Spleen (tissue), 11 donors: ENCODE measurements at regions not wholly inside any gene's neighbourhood (a gene's known extent, or its start where the extent isn't known, plus 50 kb on each side); places are given as distances from the start of the nearest gene placed in this dataset.

Source experiments
- DNase-seq: peaks from one replicate; pipeline ENCODE4 v3.0.0-alpha.2; 2020
- H3K27ac ChIP-seq, 8 donors: fragments of 200-600 bp; sonication (generic) in 7 of 8; 1 replicate in 4 of 8; 2 replicates in 4 of 8; pipeline versions ENCODE4 v1.5.0 to v1.8.0; 2016 to 2021; ENCODE audit warnings: inconsistent platforms in 4 of 8, mild to moderate bottlenecking in 4 of 8, moderate library complexity in 1 of 8
- H3K27me3 ChIP-seq, 7 donors: fragments of 200-600 bp; sonication (generic) in 6 of 7; replicated peaks in 1 of 7; 1 replicate in 4 of 7; 2 replicates in 3 of 7; pipeline versions ENCODE4 v1.5.0 to v1.8.0; 2016 to 2021; ENCODE audit warnings: inconsistent platforms in 3 of 7, mild to moderate bottlenecking in 1 of 7
- H3K36me3 ChIP-seq, 6 donors: fragments of 200-600 bp; sonication (generic) in 5 of 6; 1 replicate in 4 of 6; 2 replicates in 2 of 6; pipeline versions ENCODE4 v1.5.0 to v1.8.0; 2016 to 2021; ENCODE audit warnings: inconsistent platforms in 2 of 6
- H3K4me1 ChIP-seq, 6 donors: fragments of 200-600 bp; sonication (generic) in 5 of 6; 1 replicate in 3 of 6; 2 replicates in 3 of 6; pipeline versions ENCODE4 v1.5.0 to v1.8.0; 2016 to 2021; ENCODE audit warnings: inconsistent platforms in 3 of 6
- H3K4me3 ChIP-seq, 8 donors: fragments of 200-600 bp; sonication (generic) in 7 of 8; 1 replicate in 4 of 8; 2 replicates in 4 of 8; pipeline versions ENCODE4 v1.5.0 to v1.8.0; 2016 to 2021; ENCODE audit warnings: inconsistent platforms in 4 of 8, mild to moderate bottlenecking in 4 of 8, moderate library complexity in 2 of 8
- H3K9me3 ChIP-seq, 8 donors: fragments of 200-600 bp; sonication (generic) in 7 of 8; 1 replicate in 4 of 8; 2 replicates in 4 of 8; pipeline versions ENCODE4 v1.5.0 to v1.8.0; 2016 to 2021; ENCODE audit warnings: inconsistent platforms in 4 of 8
- POLR2A ChIP-seq, 3 donors: fragments of 450-650 bp; IDR thresholded peaks; one replicate each; pipeline ENCODE4 v1.5.1; 2017; ENCODE audit warnings: antibody characterized with exemption in 3 of 3, mild to moderate bottlenecking in 1 of 3
- POLR2AphosphoS5 ChIP-seq, 3 donors: sonication (generic); formaldehyde crosslinking; IDR thresholded peaks; one replicate each; pipeline ENCODE4 v1.5.1; 2017; ENCODE audit warnings: antibody characterized with exemption in 3 of 3
- WGBS, 5 donors: extraction: QIAGEN DNeasy Blood & Tissue Kit in 3 of 5; methylation state at CpG; one replicate each; pipeline versions ENCODE4 v1.1.5 to v1.1.7; 2013 to 2018; 5-methylcytosine and 5-hydroxymethylcytosine counted together
- intact Hi-C: fragments of 100-400 bp; cut with DNase I; formaldehyde crosslinking; loops from one replicate; pipeline ENCODE4 v1.15.0; 2023; ENCODE audit warnings: low total_unique reads
- TF ChIP-seq, protein P1 (sequence below), 11 experiments: fragments of 200-600 bp in 7 of 11; fragments of 450-650 bp in 4 of 11; sonication (generic) in 4 of 11; IDR thresholded peaks in 8 of 11; conservative IDR thresholded peaks in 3 of 11; 1 replicate in 7 of 11; 2 replicates in 4 of 11; pipeline versions ENCODE4 v1.4.0 to v1.8.0; 2016 to 2021; ENCODE audit warnings: antibody characterized with exemption in 11 of 11, inconsistent platforms in 4 of 11, mild to moderate bottlenecking in 1 of 11
- donor health status: healthy with polysubstance abuse.
- donor health status: DM: no; HTN: no; CAD: no; lungs with moderate emphysema.
- donor health status: DM: no; HTN: no; CAD: no.
- donor health status: Bipolar disorder and iron deficiency.
- donor health status: healthy.
- donor health status: DM: no; HTN: no; CAD: no.
- donor health status: DM: yes; HTN: yes; CAD: no.

DNA sequence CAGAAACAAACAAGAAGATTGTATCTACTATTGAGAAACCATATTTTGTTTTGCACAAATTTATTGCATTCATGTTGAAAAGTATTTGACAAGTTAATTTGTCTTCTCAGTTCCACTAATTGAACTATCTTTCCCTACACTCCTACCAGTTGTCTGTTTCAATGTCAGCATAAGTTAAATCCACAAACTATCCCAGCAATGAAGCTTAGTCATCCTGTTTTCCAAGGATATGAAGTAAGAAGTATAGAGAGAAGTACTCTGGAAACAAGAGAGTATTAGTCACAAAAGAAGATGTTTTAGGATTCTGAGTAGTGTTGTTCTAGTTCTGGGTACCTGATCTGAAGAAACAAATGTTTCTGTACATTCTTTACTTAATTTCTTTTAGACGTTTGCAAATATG lies 261.6 kb upstream of the ZNF804A start:
- Histone ChIP-seq H3K4me1 (no peaks in the 10 kb centered on the region), H3K36me3 (no peaks in the 10 kb centered on the region), H3K27me3 (no peaks in the 10 kb centered on the region), H3K27ac (no peak overlapping the region), H3K9me3 (no peaks in the 10 kb centered on the region), H3K4me3 (no peak overlapping the region)
- DNase-seq, result no peak
- TF ChIP-seq POLR2A (IDR thresholded peaks at IDR 0.05) (no peak), POLR2AphosphoS5 (IDR thresholded peaks at IDR 0.05) (no peak)
- TF ChIP-seq, protein P1, sequence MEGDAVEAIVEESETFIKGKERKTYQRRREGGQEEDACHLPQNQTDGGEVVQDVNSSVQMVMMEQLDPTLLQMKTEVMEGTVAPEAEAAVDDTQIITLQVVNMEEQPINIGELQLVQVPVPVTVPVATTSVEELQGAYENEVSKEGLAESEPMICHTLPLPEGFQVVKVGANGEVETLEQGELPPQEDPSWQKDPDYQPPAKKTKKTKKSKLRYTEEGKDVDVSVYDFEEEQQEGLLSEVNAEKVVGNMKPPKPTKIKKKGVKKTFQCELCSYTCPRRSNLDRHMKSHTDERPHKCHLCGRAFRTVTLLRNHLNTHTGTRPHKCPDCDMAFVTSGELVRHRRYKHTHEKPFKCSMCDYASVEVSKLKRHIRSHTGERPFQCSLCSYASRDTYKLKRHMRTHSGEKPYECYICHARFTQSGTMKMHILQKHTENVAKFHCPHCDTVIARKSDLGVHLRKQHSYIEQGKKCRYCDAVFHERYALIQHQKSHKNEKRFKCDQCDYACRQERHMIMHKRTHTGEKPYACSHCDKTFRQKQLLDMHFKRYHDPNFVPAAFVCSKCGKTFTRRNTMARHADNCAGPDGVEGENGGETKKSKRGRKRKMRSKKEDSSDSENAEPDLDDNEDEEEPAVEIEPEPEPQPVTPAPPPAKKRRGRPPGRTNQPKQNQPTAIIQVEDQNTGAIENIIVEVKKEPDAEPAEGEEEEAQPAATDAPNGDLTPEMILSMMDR (IDR thresholded peaks at IDR 0.05 in 8 of 11, conservative IDR thresholded peaks at IDR 0.05 in 3 of 11), result no peak
- intact Hi-C loops, result no loop called here
- 48 to 74% (median 60%) methylated on average over 1 of the region's 1 CpG for WGBS, 5 donors

- DNase-seq, result no peak
- H3K27ac ChIP-seq, result no peak overlapping the region
- no peaks in the 10 kb centered on the region for H3K4me1 ChIP-seq
- intact Hi-C loops, result no loop called here
- WGBS, 5 donors, result 23 to 42% (median 33%) methylated on average over 3 of the region's 3 CpGs
- H3K4me3 ChIP-seq, result no peak overlapping the region
- H3K9me3 ChIP-seq, result no peaks in the 10 kb centered on the region
- TF ChIP-seq POLR2A (IDR thresholded peaks at IDR 0.05), result no peak
- H3K36me3 ChIP-seq, result no peaks in the 10 kb centered on the region
- H3K27me3 ChIP-seq, result no peaks in the 10 kb centered on the region
These were observed 259.6 kb upstream of the ZNF804A start for GRCh38 chr2:184338771-184339170.

DNA sequence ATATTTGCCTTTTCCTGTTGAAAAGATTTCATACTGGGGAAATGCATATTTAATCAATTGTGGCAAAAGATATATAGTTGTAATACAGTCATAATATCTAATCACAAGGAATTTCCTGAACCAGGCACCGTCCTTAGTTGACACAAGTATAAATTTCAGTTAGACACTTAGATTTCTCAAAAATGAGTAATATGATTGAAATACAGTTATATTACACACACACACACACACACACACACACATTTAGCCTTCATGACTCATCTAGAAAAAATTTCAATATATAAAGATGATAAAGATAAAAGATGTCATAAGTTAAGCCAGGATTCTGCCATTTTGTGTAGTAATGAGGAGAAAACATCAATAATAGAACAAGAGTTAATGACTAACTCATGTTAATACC lies 258.4 kb upstream of the ZNF804A start:
- intact Hi-C loops, result no loop called here
- no peak overlapping the region for H3K4me3 ChIP-seq
- no peaks in the 10 kb centered on the region for H3K27me3 ChIP-seq
- H3K4me1 ChIP-seq, result no peaks in the 10 kb centered on the region
- no peaks in the 10 kb centered on the region for H3K9me3 ChIP-seq
- WGBS, 5 donors, result 53 to 77% (median 57%) methylated on average over 1 of the region's 1 CpG
- TF ChIP-seq POLR2A (IDR thresholded peaks at IDR 0.05) (no peak), POLR2AphosphoS5 (IDR thresholded peaks at IDR 0.05) (no peak)
- TF ChIP-seq, protein P1 (IDR thresholded peaks at IDR 0.05 in 8 of 11, conservative IDR thresholded peaks at IDR 0.05 in 3 of 11), result no peak
- H3K36me3 ChIP-seq, result no peaks in the 10 kb centered on the region
- no peak for DNase-seq
- H3K27ac ChIP-seq, result no peak overlapping the region

DNA sequence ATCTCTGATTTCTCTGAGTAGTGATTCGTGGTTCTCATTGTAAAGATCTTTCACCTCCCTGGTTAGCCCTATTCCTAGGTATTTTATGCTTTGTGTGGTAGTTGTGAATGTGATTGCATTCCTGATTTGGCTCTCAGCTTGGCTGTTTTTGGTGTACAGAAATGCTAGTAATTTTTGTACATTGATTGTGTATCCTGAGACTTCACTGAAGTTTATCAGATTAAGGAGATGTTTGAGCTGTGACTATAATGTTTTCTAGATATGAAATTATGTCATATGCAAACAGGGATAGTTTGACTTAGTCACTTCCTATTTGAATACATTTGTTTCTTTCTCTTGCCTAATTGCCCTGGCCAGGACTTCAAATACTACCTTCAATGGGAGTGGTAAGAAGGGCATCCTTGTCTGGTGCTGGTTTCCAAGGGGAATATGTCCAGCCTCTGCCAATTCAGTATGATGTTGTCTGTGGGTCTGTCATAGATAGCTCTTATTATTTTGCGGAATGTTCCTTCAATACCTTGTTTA lies 251.9 kb upstream of the ZNF804A start:
- Histone ChIP-seq H3K36me3 (no peaks in the 10 kb centered on the region), H3K4me1 (no peaks in the 10 kb centered on the region), H3K27me3 (no peaks in the 10 kb centered on the region), H3K9me3 (peaks cover 0 to 22% (median 7%) of the 10 kb centered on the region in 8 donors), H3K4me3 (no peak overlapping the region), H3K27ac (no peak overlapping the region)
- no peak for DNase-seq
- TF ChIP-seq, protein P1 (IDR thresholded peaks at IDR 0.05 in 8 of 11, conservative IDR thresholded peaks at IDR 0.05 in 3 of 11), result no peak
- TF ChIP-seq POLR2AphosphoS5 (IDR thresholded peaks at IDR 0.05) (no peak), POLR2A (IDR thresholded peaks at IDR 0.05) (no peak)
- intact Hi-C loops, result no loop called here
- WGBS, 5 donors, result 72 to 86% (median 80%) methylated on average over 2 of the region's 2 CpGs

DNA sequence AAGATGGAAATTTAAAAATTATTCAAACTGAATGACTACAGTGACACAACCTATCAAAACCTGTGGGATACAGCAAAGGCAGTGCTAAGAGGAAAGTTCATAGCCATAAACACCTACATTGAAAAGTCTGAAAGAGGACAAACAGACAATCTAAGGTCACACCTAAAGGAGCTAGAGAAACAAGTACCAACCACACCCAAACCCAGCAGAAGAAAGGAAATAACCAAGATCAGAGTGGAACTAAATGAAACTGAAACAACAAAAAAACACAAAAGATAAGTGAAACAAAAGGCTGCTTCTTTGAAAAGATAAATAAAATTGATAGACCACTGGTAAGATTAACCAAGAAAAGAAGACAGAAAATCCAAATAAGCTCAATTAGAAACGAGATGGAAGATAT lies 247.2 kb upstream of the ZNF804A start:
- DNase-seq, result no peak
- Histone ChIP-seq H3K27ac (no peak overlapping the region), H3K4me1 (no peaks in the 10 kb centered on the region), H3K9me3 (peaks cover 0 to 22% (median 7%) of the 10 kb centered on the region in 8 donors), H3K36me3 (no peaks in the 10 kb centered on the region), H3K4me3 (no peak overlapping the region), H3K27me3 (no peaks in the 10 kb centered on the region)
- 52 to 68% (median 61%) methylated on average over 1 of the region's 1 CpG for WGBS, 5 donors
- intact Hi-C loops, result no loop called here
- TF ChIP-seq POLR2AphosphoS5 (IDR thresholded peaks at IDR 0.05) (no peak), POLR2A (IDR thresholded peaks at IDR 0.05) (no peak)
- TF ChIP-seq, protein P1 (IDR thresholded peaks at IDR 0.05 in 8 of 11, conservative IDR thresholded peaks at IDR 0.05 in 3 of 11), result no peak
